ENCODE measurements at regions not wholly inside any gene's neighbourhood (a gene's known extent, or its start where the extent isn't known, plus 50 kb on each side); places are given as distances from the start of the nearest gene placed in this dataset.

DNA sequence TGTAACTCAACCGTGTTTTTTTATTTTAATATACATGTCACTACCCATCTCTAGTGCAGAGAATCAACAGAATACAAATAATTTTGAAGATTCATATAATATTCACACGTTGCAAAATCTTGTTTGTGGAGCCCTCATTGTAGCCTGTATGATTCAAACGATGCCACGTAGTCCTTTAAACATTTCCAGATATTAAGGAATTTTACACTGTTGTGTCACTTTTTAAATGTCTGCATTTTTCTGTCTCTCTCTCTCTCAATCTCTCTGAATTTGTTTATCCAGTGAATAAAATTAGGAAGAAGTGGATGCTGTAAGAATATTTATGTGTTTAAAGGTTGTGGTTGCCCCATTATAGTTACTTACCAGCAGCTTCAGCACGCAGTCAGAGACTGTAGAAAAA, 262.0 kb downstream of the PAX1 start:
- Histone ChIP-seq H3K36me3 (replicated peaks in 1 of 2; ENCODE audit: control insufficient read depth in 1 of 2, insufficient read depth in 2 of 2, low read length in 2 of 2) (no peaks in the 10 kb centered on the region), H3K27me3 (ENCODE audit: control insufficient read depth in 1 of 2, insufficient read depth in 2 of 2, low read length in 2 of 2) (no peaks in the 10 kb centered on the region), H3K27ac (ENCODE audit: extremely low read length, insufficient read depth, low read length) (no peak overlapping the region), H3K4me1 (ENCODE audit: insufficient read depth, low read length) (no peaks in the 10 kb centered on the region), H4K20me1 (ENCODE audit: insufficient read depth, low read length) (no peaks in the 10 kb centered on the region), H3K4me2 (ENCODE audit: low read depth, low read length) (no peak overlapping the region), H3K4me3 (replicated peaks in 1 of 3; ENCODE audit: insufficient read depth in 1 of 3, low read depth in 2 of 3, low read length in 3 of 3) (no peak overlapping the region), H2AFZ (ENCODE audit: low read length) (no peak overlapping the region), H3K79me2 (ENCODE audit: insufficient read depth, low read length) (no peaks in the 10 kb centered on the region), H3K9ac (ENCODE audit: insufficient read depth, low read depth, low read length) (no peak overlapping the region), H3K9me3 (ENCODE audit: low read length) (peaks cover 4% of the 10 kb centered on the region; the same call in 1 of the 2 replicates)
- ChIA-PET CTCF (ENCODE audit: low intra/inter-chr PET ratio, low total read pairs) (no interaction called here), POLR2A (no interaction called here)
- WGBS (ENCODE audit: low lambda C conversion rate), result 2% methylated on average over 5 of the region's 5 CpGs
- ATAC-seq (no peak), FAIRE-seq (no peak), DNase-seq (ENCODE audit: low spot score) (no peak)
- no TSS peak for BruUV-seq (replicated peaks)
- in situ Hi-C loops (cut with HindIII; ENCODE audit: extremely low pct_ligation_motif_present, low pct_unique_long_range_greater_than_20kb) (no loop called here), intact Hi-C loops (cut with micrococcal nuclease; ENCODE audit: unreplicated experiment) (no loop called here)
- TF ChIP-seq, protein P1, sequence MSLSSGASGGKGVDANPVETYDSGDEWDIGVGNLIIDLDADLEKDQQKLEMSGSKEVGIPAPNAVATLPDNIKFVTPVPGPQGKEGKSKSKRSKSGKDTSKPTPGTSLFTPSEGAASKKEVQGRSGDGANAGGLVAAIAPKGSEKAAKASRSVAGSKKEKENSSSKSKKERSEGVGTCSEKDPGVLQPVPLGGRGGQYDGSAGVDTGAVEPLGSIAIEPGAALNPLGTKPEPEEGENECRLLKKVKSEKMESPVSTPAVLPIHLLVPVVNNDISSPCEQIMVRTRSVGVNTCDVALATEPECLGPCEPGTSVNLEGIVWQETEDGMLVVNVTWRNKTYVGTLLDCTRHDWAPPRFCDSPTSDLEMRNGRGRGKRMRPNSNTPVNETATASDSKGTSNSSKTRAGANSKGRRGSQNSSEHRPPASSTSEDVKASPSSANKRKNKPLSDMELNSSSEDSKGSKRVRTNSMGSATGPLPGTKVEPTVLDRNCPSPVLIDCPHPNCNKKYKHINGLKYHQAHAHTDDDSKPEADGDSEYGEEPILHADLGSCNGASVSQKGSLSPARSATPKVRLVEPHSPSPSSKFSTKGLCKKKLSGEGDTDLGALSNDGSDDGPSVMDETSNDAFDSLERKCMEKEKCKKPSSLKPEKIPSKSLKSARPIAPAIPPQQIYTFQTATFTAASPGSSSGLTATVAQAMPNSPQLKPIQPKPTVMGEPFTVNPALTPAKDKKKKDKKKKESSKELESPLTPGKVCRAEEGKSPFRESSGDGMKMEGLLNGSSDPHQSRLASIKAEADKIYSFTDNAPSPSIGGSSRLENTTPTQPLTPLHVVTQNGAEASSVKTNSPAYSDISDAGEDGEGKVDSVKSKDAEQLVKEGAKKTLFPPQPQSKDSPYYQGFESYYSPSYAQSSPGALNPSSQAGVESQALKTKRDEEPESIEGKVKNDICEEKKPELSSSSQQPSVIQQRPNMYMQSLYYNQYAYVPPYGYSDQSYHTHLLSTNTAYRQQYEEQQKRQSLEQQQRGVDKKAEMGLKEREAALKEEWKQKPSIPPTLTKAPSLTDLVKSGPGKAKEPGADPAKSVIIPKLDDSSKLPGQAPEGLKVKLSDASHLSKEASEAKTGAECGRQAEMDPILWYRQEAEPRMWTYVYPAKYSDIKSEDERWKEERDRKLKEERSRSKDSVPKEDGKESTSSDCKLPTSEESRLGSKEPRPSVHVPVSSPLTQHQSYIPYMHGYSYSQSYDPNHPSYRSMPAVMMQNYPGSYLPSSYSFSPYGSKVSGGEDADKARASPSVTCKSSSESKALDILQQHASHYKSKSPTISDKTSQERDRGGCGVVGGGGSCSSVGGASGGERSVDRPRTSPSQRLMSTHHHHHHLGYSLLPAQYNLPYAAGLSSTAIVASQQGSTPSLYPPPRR (CRISPR knock-in tag; IDR thresholded peaks at IDR 0.05; ENCODE audit: borderline replicate concordance), result no peak

DNA sequence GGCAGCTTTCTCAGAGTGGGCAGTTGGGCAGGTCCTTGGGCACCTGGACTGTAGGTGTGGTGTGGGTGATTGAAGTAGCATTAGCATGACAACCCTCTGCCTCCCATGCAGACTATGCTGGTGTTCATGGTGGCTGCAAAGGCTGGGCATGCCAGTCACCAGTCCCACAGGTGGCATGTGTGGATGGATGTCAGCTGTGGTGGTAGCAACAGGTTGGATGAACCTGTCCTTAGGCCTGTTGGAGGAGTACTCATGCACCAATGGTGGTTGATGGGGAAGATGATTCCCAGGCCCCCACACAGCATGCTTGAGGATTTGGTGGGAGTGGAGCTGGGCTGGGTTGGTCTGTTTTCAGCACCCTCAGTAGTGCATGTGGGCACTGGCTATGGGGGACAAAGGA, 251.1 kb downstream of the PAX1 start:
- DNase-seq (ENCODE audit: low spot score) (no peak), FAIRE-seq (no peak), ATAC-seq (no peak)
- H3K4me2 ChIP-seq (ENCODE audit: low read depth, low read length), result no peak overlapping the region
- no peaks in the 10 kb centered on the region for H3K36me3 ChIP-seq (replicated peaks in 1 of 2; ENCODE audit: control insufficient read depth in 1 of 2, insufficient read depth in 2 of 2, low read length in 2 of 2)
- no peak overlapping the region for H3K4me3 ChIP-seq (replicated peaks in 1 of 3; ENCODE audit: insufficient read depth in 1 of 3, low read depth in 2 of 3, low read length in 3 of 3)
- CTCF ChIA-PET (ENCODE audit: low intra/inter-chr PET ratio, low total read pairs), result no interaction called here
- POLR2A ChIA-PET, result no interaction called here
- H3K9ac ChIP-seq (ENCODE audit: insufficient read depth, low read depth, low read length), result no peak overlapping the region
- no peaks in the 10 kb centered on the region for H3K9me3 ChIP-seq (ENCODE audit: low read length)
- in situ Hi-C loops (cut with HindIII; ENCODE audit: extremely low pct_ligation_motif_present, low pct_unique_long_range_greater_than_20kb), result no loop called here
- no TSS peak for BruUV-seq (replicated peaks)
- H3K27me3 ChIP-seq (ENCODE audit: control insufficient read depth in 1 of 2, insufficient read depth in 2 of 2, low read length in 2 of 2), result no peaks in the 10 kb centered on the region
- no peak for TF ChIP-seq NFE2L1 (CRISPR knock-in tag; IDR thresholded peaks at IDR 0.05; ENCODE audit: borderline replicate concordance)
- no peak overlapping the region for H2AFZ ChIP-seq (ENCODE audit: low read length)
- H3K4me1 ChIP-seq (ENCODE audit: insufficient read depth, low read length), result no peaks in the 10 kb centered on the region
- intact Hi-C loops (cut with micrococcal nuclease; ENCODE audit: unreplicated experiment), result no loop called here
- no peaks in the 10 kb centered on the region for H3K79me2 ChIP-seq (ENCODE audit: insufficient read depth, low read length)
- no peak overlapping the region for H3K27ac ChIP-seq (ENCODE audit: extremely low read length, insufficient read depth, low read length)
- H4K20me1 ChIP-seq (ENCODE audit: insufficient read depth, low read length), result no peaks in the 10 kb centered on the region

All from HepG2 (cell line).